NB4 (cell line): ENCODE measurements at regions not wholly inside any gene's neighbourhood (a gene's known extent, or its start where the extent isn't known, plus 50 kb on each side); places are given as distances from the start of the nearest gene placed in this dataset.

Source experiments
- DNase-seq: peaks from one replicate; pipeline ENCODE4 v3.0.0; 2010; ENCODE audit warnings: low read depth
- H3K4me3 ChIP-seq: one replicate; pipeline ENCODE4 v1.5.1; 2011; ENCODE audit warnings: mild to moderate bottlenecking, low read depth, low read length, moderate library complexity
- CTCF ChIP-seq: IDR thresholded peaks from one replicate; pipeline ENCODE4 v1.5.1; 2012; ENCODE audit warnings: low read depth, low read length
- MAX ChIP-seq: IDR thresholded peaks from 2 replicates; pipeline ENCODE4 v1.6.1; 2011; ENCODE audit warnings: low read depth, low read length
- MYC ChIP-seq: IDR thresholded peaks from 2 replicates; pipeline ENCODE4 v1.6.1; 2011; ENCODE audit warnings: low read depth, low read length
- POLR2A ChIP-seq: IDR thresholded peaks from 2 replicates; pipeline ENCODE4 v1.6.1; 2011; ENCODE audit warnings: mild to moderate bottlenecking; ENCODE audit not compliant: insufficient read length; ENCODE audit errors: extremely low read depth

GRCh38 chr4:14726877-14727361 lies 275.4 kb upstream of the CPEB2 start:
- no peak overlapping the region for H3K4me3 ChIP-seq
- TF ChIP-seq MYC: no peak
- TF ChIP-seq CTCF: no peak
- no peak for TF ChIP-seq MAX
- TF ChIP-seq POLR2A: no peak
- DNase-seq: no peak

GRCh38 chr4:14729282-14730000 lies 272.8 kb upstream of the CPEB2 start:
- DNase-seq: no peak
- TF ChIP-seq POLR2A (no peak), MYC (no peak), CTCF (no peak), MAX (no peak)
- H3K4me3 ChIP-seq: no peak overlapping the region

GRCh38 chr4:14742054-14742453 lies 260.2 kb upstream of the CPEB2 start:
- H3K4me3 ChIP-seq: no peak overlapping the region
- no peak for TF ChIP-seq MYC
- TF ChIP-seq POLR2A: no peak
- no peak for TF ChIP-seq MAX
- TF ChIP-seq CTCF: no peak
- no peak for DNase-seq

GRCh38 chr4:14743172-14743571 lies 259.1 kb upstream of the CPEB2 start:
- no peak overlapping the region for H3K4me3 ChIP-seq
- DNase-seq: no peak
- no peak for TF ChIP-seq POLR2A
- no peak for TF ChIP-seq MAX
- TF ChIP-seq CTCF: no peak
- TF ChIP-seq MYC: no peak

GRCh38 chr4:14743601-14744000 lies 258.7 kb upstream of the CPEB2 start:
- TF ChIP-seq CTCF: no peak
- TF ChIP-seq POLR2A: no peak
- TF ChIP-seq MYC: no peak
- TF ChIP-seq MAX: no peak
- no peak overlapping the region for H3K4me3 ChIP-seq
- no peak for DNase-seq
